Aorta (tissue), 5 donors: ENCODE measurements at regions not wholly inside any gene's neighbourhood (a gene's known extent, or its start where the extent isn't known, plus 50 kb on each side); places are given as distances from the start of the nearest gene placed in this dataset.

Experiments
- ATAC-seq: fragments of 200-7000 bp; cut with Tn5 transposase; one replicate; pipeline ENCODE4 v1.9.1; 2022; ENCODE audit warnings: moderate library complexity; ENCODE audit not compliant: low FRiP score
- DNase-seq, 2 donors: peaks; one replicate each; pipeline ENCODE4 v3.0.0-alpha.2; 2020
- H3K27ac ChIP-seq, 2 donors: one replicate each; pipeline ENCODE4 v1.5.1; 2013; ENCODE audit warnings: low read length in 2 of 2, mild to moderate bottlenecking in 2 of 2, moderate library complexity in 2 of 2, control low read depth in 1 of 2, inconsistent platforms in 1 of 2, low read depth in 1 of 2
- H3K27me3 ChIP-seq, 2 donors: one replicate each; pipeline ENCODE4 v1.6.1; 2013; ENCODE audit warnings: control low read depth in 1 of 2, low read length in 1 of 2, mild to moderate bottlenecking in 1 of 2, moderate library complexity in 1 of 2; ENCODE audit not compliant: insufficient read depth in 2 of 2, control insufficient read depth in 1 of 2
- H3K36me3 ChIP-seq, 2 donors: one replicate each; pipeline ENCODE4 v1.6.1; 2013; ENCODE audit warnings: control low read depth in 1 of 2, low read length in 1 of 2, mild to moderate bottlenecking in 1 of 2; ENCODE audit not compliant: insufficient read depth in 2 of 2, control insufficient read depth in 1 of 2
- H3K4me1 ChIP-seq, 2 donors: one replicate each; pipeline ENCODE4 v1.6.1; 2013; ENCODE audit warnings: low read length in 2 of 2, control low read depth in 1 of 2, mild to moderate bottlenecking in 1 of 2, moderate library complexity in 1 of 2; ENCODE audit not compliant: insufficient read depth in 2 of 2, control insufficient read depth in 1 of 2
- H3K4me3 ChIP-seq, 2 donors: one replicate each; pipeline ENCODE4 v1.5.1; 2013; ENCODE audit warnings: low read length in 2 of 2, control low read depth in 1 of 2, mild to moderate bottlenecking in 1 of 2
- H3K9me3 ChIP-seq: one replicate; pipeline ENCODE4 v1.6.1; 2013; ENCODE audit warnings: mild to moderate bottlenecking, low read length; ENCODE audit not compliant: control insufficient read depth
- WGBS, 2 donors: extraction: QIAGEN DNeasy Blood & Tissue Kit; methylation state at CpG; one replicate each; pipeline ENCODE4 v1.1.7; 2013; 5-methylcytosine and 5-hydroxymethylcytosine counted together
- intact Hi-C, 2 donors: fragments of 100-400 bp; cut with DNase I; formaldehyde crosslinking; loops; one replicate each; pipeline versions ENCODE4 v1.14.2 to v1.15.0; 2022
- donor health status: healthy with polysubstance abuse.
- donor health status: Bipolar disorder and iron deficiency.
- donor health status: DM: no; HTN: no; CAD: no.
- donor health status: DM: no; HTN: no; CAD: no.
- donor health status: DM: yes; HTN: yes; CAD: no.

- intact Hi-C loops, result no loop called here
- H3K36me3 ChIP-seq, result no peaks in the 10 kb centered on the region
- no peak overlapping the region for H3K4me3 ChIP-seq
- no peaks in the 10 kb centered on the region for H3K4me1 ChIP-seq
- DNase-seq, result no peak
- no peaks in the 10 kb centered on the region for H3K27me3 ChIP-seq
- no peak overlapping the region for H3K27ac ChIP-seq
- 90 to 93% methylated on average over 7 of the region's 7 CpGs for WGBS, 2 donors
- H3K9me3 ChIP-seq, result no peaks in the 10 kb centered on the region
- no peak for ATAC-seq
These were observed 172.2 kb upstream of the MYCN start for GRCh38 chr2:15768142-15768541.

- H3K27ac ChIP-seq, result no peak overlapping the region
- no peak for DNase-seq
- 73 to 81% methylated on average over 10 of the region's 10 CpGs for WGBS, 2 donors
These were observed 171.7 kb upstream of the MYCN start for GRCh38 chr2:15768615-15769014.

GRCh38 chr2:15769235-15769634, 171.1 kb upstream of the MYCN start:
- H3K36me3 ChIP-seq, result no peaks in the 10 kb centered on the region
- H3K9me3 ChIP-seq, result no peaks in the 10 kb centered on the region
- intact Hi-C loops, result no loop called here
- no peak overlapping the region for H3K4me3 ChIP-seq
- no peak overlapping the region for H3K27ac ChIP-seq
- H3K4me1 ChIP-seq, result no peaks in the 10 kb centered on the region
- 82 to 84% methylated on average over 3 of the region's 3 CpGs for WGBS, 2 donors
- H3K27me3 ChIP-seq, result no peaks in the 10 kb centered on the region
- DNase-seq, result no peak
- no peak for ATAC-seq

More at GRCh38 chr2:15768615-15769014, 171.7 kb upstream of the MYCN start:
- intact Hi-C loops, result no loop called here
- Histone ChIP-seq H3K27me3 (no peaks in the 10 kb centered on the region), H3K4me1 (no peaks in the 10 kb centered on the region), H3K36me3 (no peaks in the 10 kb centered on the region), H3K4me3 (no peak overlapping the region), H3K9me3 (no peaks in the 10 kb centered on the region)
- no peak for ATAC-seq

- Histone ChIP-seq H3K36me3 (no peaks in the 10 kb centered on the region), H3K27me3 (no peaks in the 10 kb centered on the region), H3K4me1 (no peaks in the 10 kb centered on the region), H3K9me3 (no peaks in the 10 kb centered on the region), H3K27ac (no peak overlapping the region), H3K4me3 (no peak overlapping the region)
- intact Hi-C loops, result no loop called here
- DNase-seq, result no peak
- WGBS, 2 donors, result 89 to 91% methylated on average over 17 of the region's 17 CpGs
- ATAC-seq, result no peak
These were observed 170.4 kb upstream of the MYCN start for GRCh38 chr2:15769676-15770547.

- ATAC-seq (no peak), DNase-seq (no peak)
- Histone ChIP-seq H3K36me3 (no peaks in the 10 kb centered on the region), H3K4me1 (no peaks in the 10 kb centered on the region), H3K27ac (no peak overlapping the region), H3K27me3 (no peaks in the 10 kb centered on the region), H3K4me3 (no peak overlapping the region), H3K9me3 (no peaks in the 10 kb centered on the region)
- WGBS, 2 donors, result 94 to 96% methylated on average over 12 of the region's 12 CpGs
- intact Hi-C loops, result no loop called here
These were observed 169.7 kb upstream of the MYCN start for GRCh38 chr2:15770606-15771005.

GRCh38 chr2:15771124-15771523, 169.2 kb upstream of the MYCN start:
- 93% methylated on average over 7 of the region's 7 CpGs for WGBS, 2 donors

GRCh38 chr2:15772086-15772595, 168.2 kb upstream of the MYCN start:
- no peak for DNase-seq
- Histone ChIP-seq H3K4me1 (no peaks in the 10 kb centered on the region), H3K4me3 (no peak overlapping the region), H3K27ac (no peak overlapping the region), H3K27me3 (no peaks in the 10 kb centered on the region), H3K9me3 (no peaks in the 10 kb centered on the region), H3K36me3 (no peaks in the 10 kb centered on the region)
- 79 to 83% methylated on average over 10 of the region's 10 CpGs for WGBS, 2 donors
- intact Hi-C loops, result no loop called here
- ATAC-seq, result no peak

More at GRCh38 chr2:15771124-15771523, 169.2 kb upstream of the MYCN start:
- H3K4me3 ChIP-seq, result no peak overlapping the region
- no peaks in the 10 kb centered on the region for H3K36me3 ChIP-seq
- H3K27ac ChIP-seq, result no peak overlapping the region
- H3K4me1 ChIP-seq, result no peaks in the 10 kb centered on the region
- no peak for ATAC-seq
- no peaks in the 10 kb centered on the region for H3K9me3 ChIP-seq
- intact Hi-C loops, result no loop called here
- no peaks in the 10 kb centered on the region for H3K27me3 ChIP-seq
- DNase-seq, result no peak

- ATAC-seq (no peak), DNase-seq (no peak)
- 70 to 73% methylated on average over 5 of the region's 5 CpGs for WGBS, 2 donors
- no peaks in the 10 kb centered on the region for H3K27me3 ChIP-seq
- H3K27ac ChIP-seq, result no peak overlapping the region
- no peaks in the 10 kb centered on the region for H3K9me3 ChIP-seq
- intact Hi-C loops, result no loop called here
- no peaks in the 10 kb centered on the region for H3K36me3 ChIP-seq
- H3K4me3 ChIP-seq, result no peak overlapping the region
- H3K4me1 ChIP-seq, result no peaks in the 10 kb centered on the region
These were observed 167.7 kb upstream of the MYCN start for GRCh38 chr2:15772681-15773080.

GRCh38 chr2:15773204-15773603, 167.1 kb upstream of the MYCN start:
- no peaks in the 10 kb centered on the region for H3K27me3 ChIP-seq
- ATAC-seq (no peak), DNase-seq (no peak)
- no peaks in the 10 kb centered on the region for H3K4me1 ChIP-seq
- WGBS, 2 donors, result 83 to 90% methylated on average over 8 of the region's 8 CpGs
- H3K36me3 ChIP-seq, result no peaks in the 10 kb centered on the region
- H3K4me3 ChIP-seq, result no peak overlapping the region
- H3K9me3 ChIP-seq, result no peaks in the 10 kb centered on the region
- no peak overlapping the region for H3K27ac ChIP-seq
- intact Hi-C loops, result no loop called here
